Trophoblast cell (in vitro differentiated cells and primary cell): ENCODE measurements at regions not wholly inside any gene's neighbourhood (a gene's known extent, or its start where the extent isn't known, plus 50 kb on each side); places are given as distances from the start of the nearest gene placed in this dataset.

Experiments used
- DNase-seq, 2 donors: peaks; one replicate each; pipeline ENCODE4 v3.0.0-alpha.2; 2016
- H2AFZ ChIP-seq: 2 replicates; pipeline ENCODE4 v1.6.1; 2013; ENCODE audit warnings: low read length, moderate library complexity, mild to moderate bottlenecking; ENCODE audit not compliant: insufficient read depth, poor library complexity
- H2AK5ac ChIP-seq: 2 replicates; pipeline ENCODE4 v1.6.1; 2013; ENCODE audit warnings: mild to moderate bottlenecking, low read length
- H2BK120ac ChIP-seq: 2 replicates; pipeline ENCODE4 v1.6.1; 2013; ENCODE audit warnings: low read length, mild to moderate bottlenecking, moderate library complexity; ENCODE audit not compliant: insufficient read depth, poor library complexity
- H2BK12ac ChIP-seq: 2 replicates; pipeline ENCODE4 v1.6.1; 2013; ENCODE audit warnings: mild to moderate bottlenecking, low read length, moderate library complexity
- H2BK5ac ChIP-seq: 2 replicates; pipeline ENCODE4 v1.6.1; 2013; ENCODE audit warnings: low read length, low read depth, moderate library complexity, mild to moderate bottlenecking; ENCODE audit not compliant: poor library complexity
- H3K14ac ChIP-seq: 2 replicates; pipeline ENCODE4 v1.6.1; 2013; ENCODE audit warnings: mild to moderate bottlenecking, low read length
- H3K18ac ChIP-seq: 2 replicates; pipeline ENCODE4 v1.6.1; 2013; ENCODE audit warnings: mild to moderate bottlenecking, low read length
- H3K23ac ChIP-seq: 2 replicates; pipeline ENCODE4 v1.6.1; 2013; ENCODE audit warnings: low read length
- H3K27ac ChIP-seq: 2 replicates; pipeline ENCODE4 v1.5.1; 2013; ENCODE audit warnings: low read depth, mild to moderate bottlenecking, inconsistent platforms, low read length, moderate library complexity
- H3K27me3 ChIP-seq: 2 replicates; pipeline ENCODE4 v1.6.1; 2013; ENCODE audit warnings: inconsistent platforms, mild to moderate bottlenecking, low read length, moderate library complexity; ENCODE audit not compliant: insufficient read depth
- H3K36me3 ChIP-seq, 2 experiments: 1 replicate in 1 of 2; 2 replicates in 1 of 2; pipeline ENCODE4 v1.6.1; 2013; ENCODE audit warnings: low read length in 2 of 2, mild to moderate bottlenecking in 2 of 2, moderate library complexity in 1 of 2; ENCODE audit not compliant: insufficient read depth in 2 of 2, control insufficient read depth in 1 of 2
- H3K4ac ChIP-seq: 2 replicates; pipeline ENCODE4 v1.6.1; 2013; ENCODE audit warnings: low read depth, mild to moderate bottlenecking, low read length, moderate library complexity
- H3K4me1 ChIP-seq, 2 experiments: 1 replicate in 1 of 2; 2 replicates in 1 of 2; pipeline ENCODE4 v1.6.1; 2013; ENCODE audit warnings: low read length in 2 of 2, mild to moderate bottlenecking in 2 of 2, moderate library complexity in 1 of 2; ENCODE audit not compliant: insufficient read depth in 2 of 2, control insufficient read depth in 1 of 2
- H3K4me2 ChIP-seq: 2 replicates; pipeline ENCODE4 v1.6.1; 2013; ENCODE audit warnings: inconsistent platforms, mild to moderate bottlenecking, low read length, moderate library complexity
- H3K4me3 ChIP-seq: 2 replicates; pipeline ENCODE4 v1.5.1; 2013; ENCODE audit warnings: mild to moderate bottlenecking, low read depth, low read length, inconsistent platforms
- H3K79me1 ChIP-seq: one replicate; pipeline ENCODE4 v1.6.1; 2013; ENCODE audit warnings: low read length
- H3K79me2 ChIP-seq: 2 replicates; pipeline ENCODE4 v1.6.1; 2013; ENCODE audit warnings: low read length, mild to moderate bottlenecking; ENCODE audit not compliant: control insufficient read depth, insufficient read depth, poor library complexity
- H3K9ac ChIP-seq: 2 replicates; pipeline ENCODE4 v1.6.1; 2013; ENCODE audit warnings: mild to moderate bottlenecking, low read length
- H3K9me3 ChIP-seq: 2 replicates; pipeline ENCODE4 v1.6.1; 2013; ENCODE audit warnings: low read depth, mild to moderate bottlenecking, control low read depth, inconsistent platforms, low read length; ENCODE audit not compliant: insufficient read depth
- H4K12ac ChIP-seq: 2 replicates; pipeline ENCODE4 v1.6.1; 2013; ENCODE audit warnings: low read depth, mild to moderate bottlenecking, low read length, moderate library complexity
- H4K8ac ChIP-seq: 2 replicates; pipeline ENCODE4 v1.6.1; 2013; ENCODE audit warnings: low read depth, mild to moderate bottlenecking, low read length, moderate library complexity
- H4K91ac ChIP-seq: one replicate; pipeline ENCODE4 v1.6.1; 2013; ENCODE audit warnings: low read depth, mild to moderate bottlenecking, low read length, moderate library complexity
- WGBS: extraction: QIAGEN DNeasy Blood & Tissue Kit; methylation state at CpG from one replicate; pipeline ENCODE4 v1.1.7; 2013; ENCODE audit warnings: missing lambda C conversion rate; ENCODE audit not compliant: insufficient read length, insufficient coverage; ENCODE audit errors: extremely low coverage; 5-methylcytosine and 5-hydroxymethylcytosine counted together

DNA sequence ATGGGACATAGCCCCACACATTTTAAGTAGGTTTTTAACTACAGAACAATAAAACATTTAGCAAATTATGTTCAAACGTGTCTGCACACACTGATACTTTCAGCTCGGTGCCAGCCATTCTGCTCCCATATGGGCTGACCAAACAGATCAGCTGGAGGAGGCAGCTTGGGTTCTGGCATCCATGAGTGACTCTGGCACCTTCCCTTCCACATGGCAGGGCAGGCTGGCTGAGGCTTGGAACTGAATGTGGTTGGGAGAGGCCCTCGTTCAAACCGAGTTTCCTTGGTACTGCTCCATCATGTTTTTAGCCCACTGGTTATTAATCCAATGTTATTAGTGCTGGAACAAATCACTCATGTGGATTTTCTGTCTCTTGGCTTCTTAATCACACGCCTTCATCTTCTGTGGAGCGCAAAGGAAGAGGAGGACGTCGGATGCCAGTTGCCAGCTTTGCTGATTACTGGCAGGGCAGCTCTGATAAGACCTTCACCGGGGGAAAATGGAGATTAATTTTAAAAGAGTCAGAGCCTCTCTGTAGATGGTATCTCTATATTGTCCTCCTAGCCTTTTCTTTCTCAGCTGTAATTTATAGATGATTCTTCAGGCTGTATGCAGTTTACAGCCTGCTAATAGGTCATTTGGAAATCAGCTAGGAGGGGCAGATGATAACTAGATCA lies 93.1 kb upstream of the TIAM2 start:
- H3K18ac ChIP-seq: no peak overlapping the region
- WGBS: no CpG with 5 or more reads among the region's 9 CpGs
- H4K91ac ChIP-seq: no peak overlapping the region
- H3K4ac ChIP-seq: no peak overlapping the region
- no peaks in the 10 kb centered on the region for H3K79me1 ChIP-seq
- no peaks in the 10 kb centered on the region for H3K27me3 ChIP-seq
- H2BK5ac ChIP-seq: no peak overlapping the region
- H3K4me2 ChIP-seq: no peak overlapping the region
- H3K9me3 ChIP-seq: no peaks in the 10 kb centered on the region
- no peak overlapping the region for H3K14ac ChIP-seq
- DNase-seq: no peak
- no peak overlapping the region for H2AFZ ChIP-seq
- H4K12ac ChIP-seq: no peak overlapping the region
- no peaks in the 10 kb centered on the region for H3K36me3 ChIP-seq
- H3K4me3 ChIP-seq: no peak overlapping the region
- H3K79me2 ChIP-seq: no peaks in the 10 kb centered on the region
- H2AK5ac ChIP-seq: no peak overlapping the region
- no peak overlapping the region for H3K9ac ChIP-seq
- no peak overlapping the region for H2BK120ac ChIP-seq
- no peak overlapping the region for H3K23ac ChIP-seq
- H3K4me1 ChIP-seq: peaks cover 2 to 5% of the 10 kb centered on the region in 2 experiments
- no peak overlapping the region for H3K27ac ChIP-seq
- no peak overlapping the region for H4K8ac ChIP-seq
- no peak overlapping the region for H2BK12ac ChIP-seq

DNA sequence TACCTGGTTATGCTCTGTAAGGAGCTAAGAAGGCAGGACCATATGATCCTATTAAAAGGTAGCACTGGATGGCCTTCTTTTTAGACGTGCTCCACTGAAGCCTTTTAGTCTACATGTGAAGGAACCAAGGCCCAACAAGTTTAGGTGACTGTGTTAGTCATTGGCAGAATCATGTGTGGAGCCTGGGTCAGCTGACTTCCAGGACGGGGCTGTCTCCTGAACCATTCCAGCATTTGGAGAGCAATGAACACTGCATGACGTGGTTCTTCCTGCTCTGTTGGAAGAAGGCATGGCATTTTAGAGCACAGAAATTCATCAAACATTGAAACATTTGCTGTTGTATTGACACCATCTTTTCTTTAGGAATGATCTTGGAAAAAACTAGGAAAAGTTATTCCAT lies 87.8 kb upstream of the TIAM2 start:
- H3K4me1 ChIP-seq: no peaks in the 10 kb centered on the region
- no peak overlapping the region for H3K18ac ChIP-seq
- H3K4ac ChIP-seq: no peak overlapping the region
- no peaks in the 10 kb centered on the region for H3K27me3 ChIP-seq
- no peaks in the 10 kb centered on the region for H3K79me2 ChIP-seq
- no peak overlapping the region for H3K23ac ChIP-seq
- H4K91ac ChIP-seq: no peak overlapping the region
- H3K14ac ChIP-seq: no peak overlapping the region
- H3K36me3 ChIP-seq: peaks cover 0 to 2% of the 10 kb centered on the region in 2 experiments
- DNase-seq: no peak
- H4K8ac ChIP-seq: no peak overlapping the region
- H2AFZ ChIP-seq: no peak overlapping the region
- H3K79me1 ChIP-seq: no peaks in the 10 kb centered on the region
- no peak overlapping the region for H2BK5ac ChIP-seq
- no peak overlapping the region for H3K9ac ChIP-seq
- H2BK120ac ChIP-seq: no peak overlapping the region
- H2BK12ac ChIP-seq: no peak overlapping the region
- H3K4me2 ChIP-seq: no peak overlapping the region
- no CpG with 5 or more reads among the region's 3 CpGs for WGBS
- no peak overlapping the region for H4K12ac ChIP-seq
- H3K4me3 ChIP-seq: no peak overlapping the region
- H2AK5ac ChIP-seq: no peak overlapping the region
- H3K27ac ChIP-seq: no peak overlapping the region
- no peaks in the 10 kb centered on the region for H3K9me3 ChIP-seq

DNA sequence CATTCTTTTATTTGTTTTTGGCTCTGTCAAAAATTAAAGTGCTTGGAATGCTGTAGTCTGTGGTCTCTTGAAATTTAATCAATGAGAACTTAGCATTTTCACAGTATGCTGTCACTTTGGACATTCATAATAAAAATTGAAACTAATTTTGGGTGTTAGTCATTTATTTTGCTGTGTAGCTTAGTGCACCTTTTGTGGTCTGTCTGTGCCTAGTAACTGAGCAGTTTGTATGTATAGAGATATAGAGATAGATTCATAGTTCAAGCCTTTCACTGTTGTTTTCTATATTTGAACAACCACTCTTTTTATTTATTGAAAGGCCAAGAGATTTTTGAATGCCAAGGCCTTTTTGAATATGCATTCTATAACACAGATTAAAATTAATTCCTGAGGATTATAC lies 86.4 kb upstream of the TIAM2 start:
- Histone ChIP-seq H3K27me3 (no peaks in the 10 kb centered on the region), H4K91ac (no peak overlapping the region), H3K4ac (no peak overlapping the region), H3K23ac (no peak overlapping the region), H2AK5ac (no peak overlapping the region), H3K4me3 (no peak overlapping the region), H3K36me3 (peaks cover 0 to 2% of the 10 kb centered on the region in 2 experiments), H3K9ac (no peak overlapping the region), H4K12ac (no peak overlapping the region), H3K4me2 (no peak overlapping the region), H3K14ac (no peak overlapping the region), H3K79me2 (no peaks in the 10 kb centered on the region), H2AFZ (no peak overlapping the region), H3K27ac (no peak overlapping the region), H3K9me3 (no peaks in the 10 kb centered on the region), H3K79me1 (no peaks in the 10 kb centered on the region), H2BK120ac (no peak overlapping the region), H2BK5ac (no peak overlapping the region), H3K4me1 (no peaks in the 10 kb centered on the region), H2BK12ac (no peak overlapping the region), H3K18ac (no peak overlapping the region), H4K8ac (no peak overlapping the region)
- DNase-seq: no peak

DNA sequence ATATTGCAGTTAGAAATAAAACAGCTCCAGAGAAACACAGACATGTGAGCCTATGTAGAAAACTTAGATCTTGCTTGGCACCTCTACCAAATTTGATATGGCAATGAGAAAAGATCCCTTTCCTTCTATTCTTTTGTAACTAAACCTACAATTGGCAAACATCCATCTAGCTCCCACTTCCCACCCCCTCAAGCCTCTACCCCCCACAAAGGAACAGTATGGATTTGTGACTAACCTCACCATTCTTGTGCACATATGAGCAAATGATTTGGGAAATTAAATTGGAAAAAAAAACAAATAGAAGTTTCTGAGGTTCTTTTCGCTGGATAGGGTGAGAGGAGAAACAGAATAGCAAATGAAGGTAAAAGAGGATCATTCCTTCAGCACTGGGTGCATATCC lies 85.8 kb upstream of the TIAM2 start:
- no peak overlapping the region for H4K8ac ChIP-seq
- H3K36me3 ChIP-seq: peaks cover 0 to 2% of the 10 kb centered on the region in 2 experiments
- H3K4ac ChIP-seq: no peak overlapping the region
- no peak for DNase-seq
- no peak overlapping the region for H3K23ac ChIP-seq
- H3K18ac ChIP-seq: no peak overlapping the region
- WGBS: no CpG with 5 or more reads among the region's 1 CpG
- H2BK5ac ChIP-seq: no peak overlapping the region
- no peak overlapping the region for H3K9ac ChIP-seq
- no peak overlapping the region for H2AFZ ChIP-seq
- no peaks in the 10 kb centered on the region for H3K79me2 ChIP-seq
- H3K4me3 ChIP-seq: no peak overlapping the region
- H3K27me3 ChIP-seq: no peaks in the 10 kb centered on the region
- H4K12ac ChIP-seq: no peak overlapping the region
- H3K9me3 ChIP-seq: no peaks in the 10 kb centered on the region
- H3K14ac ChIP-seq: no peak overlapping the region
- H4K91ac ChIP-seq: no peak overlapping the region
- no peaks in the 10 kb centered on the region for H3K79me1 ChIP-seq
- no peak overlapping the region for H2BK12ac ChIP-seq
- no peaks in the 10 kb centered on the region for H3K4me1 ChIP-seq
- H3K4me2 ChIP-seq: no peak overlapping the region
- H2BK120ac ChIP-seq: no peak overlapping the region
- H2AK5ac ChIP-seq: no peak overlapping the region
- no peak overlapping the region for H3K27ac ChIP-seq
